HG03432 (cell line): ENCODE measurements at regions not wholly inside any gene's neighbourhood (a gene's known extent, or its start where the extent isn't known, plus 50 kb on each side); places are given as distances from the start of the nearest gene placed in this dataset.

Experiments used
- ATAC-seq: cut with Tn5 transposase; IDR thresholded peaks from one replicate; pipeline ENCODE4 v1.9.1; 2021; ENCODE audit warnings: mild to moderate bottlenecking, moderate library complexity; ENCODE audit not compliant: unreplicated experiment

- ATAC-seq = no peak
Measured at GRCh38 chr6:149176971-149177667, 140.4 kb upstream of the TAB2 start.

DNA sequence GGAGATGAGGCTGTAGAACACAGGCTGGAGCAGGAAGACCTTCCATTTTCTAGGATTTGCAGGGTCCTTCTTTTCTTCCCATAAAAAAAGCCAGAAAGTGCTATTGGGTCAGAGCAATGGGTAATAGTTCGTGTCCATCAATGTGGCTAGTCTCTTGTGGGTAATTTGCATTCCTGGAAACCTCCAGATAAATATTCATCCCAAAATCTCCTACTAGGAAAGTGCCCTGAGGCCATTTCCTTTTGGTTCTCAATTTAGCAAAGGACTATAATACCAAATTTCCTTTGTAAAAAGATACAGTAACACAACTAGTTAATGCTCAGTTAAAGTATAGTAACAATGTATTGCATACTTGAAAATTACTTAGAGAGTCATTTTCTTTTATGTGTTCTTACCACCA lies 138.1 kb upstream of the TAB2 start:
- no peak for ATAC-seq

DNA sequence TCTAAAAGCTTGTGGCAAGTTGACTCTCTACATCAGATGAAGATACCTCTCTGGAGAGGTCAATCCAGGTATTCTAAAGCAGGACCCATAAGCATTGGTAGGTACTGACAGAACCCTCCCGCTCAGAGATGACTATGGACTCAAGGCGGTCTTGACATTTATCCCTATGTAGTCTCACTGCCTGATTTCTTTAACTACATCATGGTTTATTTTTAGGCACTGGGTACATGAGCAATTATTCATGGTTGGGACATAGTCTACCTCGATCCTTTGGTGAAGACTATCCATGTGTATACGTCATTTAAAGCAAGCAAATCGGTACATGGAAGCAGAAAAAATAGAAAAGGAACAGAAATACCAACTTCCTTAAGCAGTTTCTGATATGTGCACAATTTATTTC lies 136.2 kb upstream of the TAB2 start:
- no peak for ATAC-seq

DNA sequence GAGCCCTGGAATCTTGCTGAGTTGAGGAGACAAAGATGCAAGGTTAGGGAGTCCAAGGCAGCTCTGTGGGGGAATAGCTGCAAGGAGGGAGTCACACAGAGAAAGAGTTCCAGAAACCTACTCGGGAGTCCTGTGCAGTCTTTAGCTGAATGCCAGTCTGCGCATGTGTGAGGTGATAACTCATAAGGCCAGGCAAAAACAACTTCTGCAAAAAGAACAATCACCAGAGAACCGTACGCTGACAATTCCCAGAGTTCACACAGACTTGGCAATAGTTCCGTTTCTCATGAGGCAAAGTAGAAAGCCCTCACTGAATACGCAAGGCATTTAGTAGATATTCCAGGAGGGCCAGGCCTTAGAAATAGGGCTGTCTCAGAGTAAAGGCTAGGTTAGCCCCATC lies 135.2 kb upstream of the TAB2 start:
- no peak for ATAC-seq

DNA sequence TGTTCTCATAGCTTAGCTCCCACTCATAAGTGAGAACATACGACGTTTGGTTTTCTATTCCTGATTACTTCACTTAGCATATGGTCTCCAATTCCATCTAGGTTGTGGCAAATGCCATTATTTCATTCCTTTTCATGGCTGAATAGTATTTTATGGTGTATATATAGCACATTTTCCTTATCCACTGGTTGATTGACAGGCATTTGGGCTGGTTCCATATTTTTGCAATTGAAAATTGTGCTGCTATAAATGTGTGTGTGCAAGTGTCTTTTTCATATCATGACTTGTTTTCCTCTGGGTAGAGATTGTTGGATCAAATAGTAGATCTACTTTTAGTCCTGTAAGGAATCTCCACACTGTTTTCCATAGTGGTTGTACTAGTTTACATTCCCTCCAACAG lies 133.0 kb upstream of the TAB2 start:
- no peak for ATAC-seq

DNA sequence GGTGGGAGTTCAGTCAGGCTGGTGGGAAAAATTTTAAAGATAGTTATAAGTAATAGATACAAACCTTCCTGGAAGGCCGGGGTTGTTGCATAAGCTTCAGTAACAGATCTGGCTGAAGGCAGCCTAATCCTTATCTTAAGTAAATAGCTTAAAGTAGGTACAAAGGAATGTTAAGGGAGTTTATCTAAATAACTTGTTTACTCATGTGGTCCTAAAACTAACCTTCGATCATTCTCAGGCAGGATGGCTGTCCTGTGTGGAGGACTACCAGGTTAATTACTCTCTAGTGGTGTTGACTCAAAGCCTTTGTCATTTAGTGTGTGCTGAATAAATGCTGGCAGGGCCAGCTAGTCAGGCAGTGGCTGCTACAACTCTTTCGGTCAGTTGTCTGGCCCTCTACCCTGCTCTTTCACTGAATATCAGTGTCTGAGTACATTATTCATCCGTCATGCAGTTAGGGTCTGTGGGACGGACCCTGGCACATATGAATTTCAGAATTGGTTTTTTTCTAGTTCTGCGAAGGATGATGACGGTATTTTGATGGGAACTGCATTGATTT lies 131.6 kb upstream of the TAB2 start:
- ATAC-seq = no peak

DNA sequence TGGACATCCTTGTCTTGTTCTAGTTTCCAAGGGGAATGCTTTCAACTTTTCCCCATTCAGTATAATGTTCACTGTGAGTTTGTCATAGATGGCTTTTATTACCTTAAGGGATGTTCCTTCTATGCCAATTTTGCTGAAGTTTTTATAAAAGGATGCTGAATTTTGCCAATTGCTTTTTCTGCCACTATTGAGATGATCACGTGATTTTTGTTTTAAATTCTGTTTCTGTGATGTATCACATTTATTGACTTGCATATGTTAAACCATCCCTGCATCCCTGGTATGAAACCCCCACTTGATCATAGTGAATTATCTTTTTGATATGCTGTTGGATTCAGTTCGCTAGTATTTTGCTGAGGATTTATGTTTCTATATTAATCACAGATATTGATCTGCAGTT lies 130.6 kb upstream of the TAB2 start:
- ATAC-seq = no peak

GRCh38 chr6:149190224-149190831 lies 127.2 kb upstream of the TAB2 start:
- ATAC-seq = peak; percentile 46

DNA sequence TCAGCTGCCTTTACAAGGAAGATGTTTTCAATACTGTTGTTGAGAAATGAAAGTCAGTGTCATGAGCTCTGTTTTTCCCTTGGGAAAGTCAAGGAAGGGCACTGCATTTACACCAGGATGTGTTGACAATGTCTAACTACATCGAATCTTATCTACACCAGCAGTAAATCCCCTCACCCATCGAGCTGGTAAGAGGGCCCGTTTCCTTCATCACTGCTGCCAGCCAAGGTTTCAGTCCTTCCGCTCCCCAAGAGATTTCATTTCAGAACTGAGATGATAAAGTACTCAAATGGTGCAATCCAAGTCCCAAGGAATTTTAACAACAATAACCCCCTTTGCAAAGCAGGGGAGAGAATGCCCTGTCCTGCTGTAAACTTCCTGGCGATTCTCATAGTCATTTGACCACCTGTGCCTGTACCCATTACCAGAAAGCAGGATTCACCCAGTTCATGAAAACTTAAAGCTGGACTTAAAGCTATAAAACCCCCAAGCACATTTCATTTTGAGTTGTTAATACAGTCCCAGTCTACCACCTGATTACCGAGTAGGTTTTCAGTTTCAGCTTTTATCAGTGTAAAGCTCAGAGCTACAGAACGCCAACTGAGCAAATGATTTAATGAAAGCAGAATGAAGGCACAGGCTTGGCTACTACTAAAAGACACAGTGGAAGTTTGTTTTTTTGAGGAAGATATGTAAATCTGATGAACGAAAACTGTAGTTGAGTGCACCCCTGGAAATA lies 122.5 kb upstream of the TAB2 start:
- peak; percentile 61 for ATAC-seq

DNA sequence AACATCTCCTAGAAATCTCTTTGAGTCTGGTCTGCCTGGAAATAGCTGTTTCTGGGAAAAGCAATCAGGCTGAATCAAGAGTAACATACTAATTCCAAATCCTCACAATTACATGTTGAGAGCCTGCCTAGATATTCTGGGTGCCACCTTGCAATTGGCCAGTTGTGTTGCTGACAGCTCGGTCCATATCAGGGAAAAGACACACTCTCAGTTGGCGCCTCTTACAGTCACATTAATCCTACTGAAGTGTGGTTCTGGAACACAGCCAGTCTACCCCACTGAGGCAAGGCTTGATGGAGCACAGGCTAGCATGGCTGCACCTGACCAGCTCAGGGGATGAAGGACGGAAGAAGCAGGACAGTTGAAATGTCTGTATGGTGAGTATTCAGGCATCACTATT lies 121.4 kb upstream of the TAB2 start:
- no peak for ATAC-seq

DNA sequence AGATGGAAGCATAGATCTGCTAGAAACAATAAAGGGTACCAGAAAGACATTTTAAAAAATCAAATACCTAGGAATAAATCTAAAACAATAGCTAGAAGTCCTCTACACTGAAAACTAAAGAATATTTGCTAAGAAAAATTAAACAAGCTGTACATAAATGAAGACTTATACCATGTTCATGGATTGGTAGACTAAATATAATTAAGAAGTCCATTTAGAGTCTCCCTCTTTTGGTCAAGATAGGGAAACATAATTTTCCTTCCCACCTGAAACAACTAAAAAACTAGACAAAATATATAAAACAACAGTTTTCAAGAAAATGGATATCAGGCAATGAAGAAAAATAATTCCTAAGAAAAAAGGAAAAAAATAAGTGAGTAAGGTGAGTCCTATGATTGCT lies 120.0 kb upstream of the TAB2 start:
- ATAC-seq = no peak

GRCh38 chr6:149198265-149198664 lies 119.2 kb upstream of the TAB2 start:
- no peak for ATAC-seq

DNA sequence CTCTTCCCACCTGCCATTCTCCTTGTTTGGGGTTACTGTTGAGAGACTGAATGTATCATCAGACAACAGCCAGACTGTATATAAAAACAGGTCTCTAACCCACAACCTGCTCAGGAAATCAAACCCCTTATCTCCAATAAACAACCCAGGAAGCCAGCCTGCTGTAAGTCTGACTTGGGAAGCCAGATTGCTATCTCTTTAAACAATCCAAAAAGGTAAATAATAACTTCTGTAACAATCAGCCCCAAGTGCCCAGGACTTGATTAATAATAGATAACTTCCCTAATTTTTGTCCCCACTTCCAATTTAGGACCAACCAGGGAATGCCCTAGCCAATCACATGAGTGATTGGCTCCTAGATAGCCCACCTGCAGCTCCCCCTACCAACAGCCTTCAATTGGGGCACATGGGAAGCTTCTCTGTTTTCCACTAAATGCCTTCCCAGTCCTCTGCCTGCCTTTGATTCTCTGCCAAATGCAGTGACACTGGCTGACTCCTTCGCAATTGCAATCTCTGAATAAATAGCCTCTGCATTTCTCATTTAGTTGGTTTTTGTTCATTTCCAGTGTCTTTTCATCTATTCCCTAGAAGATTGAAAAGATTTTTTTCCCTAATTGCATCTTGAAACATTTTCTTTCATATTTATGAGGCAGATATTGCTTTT lies 117.1 kb upstream of the TAB2 start:
- ATAC-seq = no peak

GRCh38 chr6:149201068-149201655 lies 116.3 kb upstream of the TAB2 start:
- ATAC-seq = no peak

- no peak for ATAC-seq
Measured at GRCh38 chr6:149202100-149202499, 115.4 kb upstream of the TAB2 start.

DNA sequence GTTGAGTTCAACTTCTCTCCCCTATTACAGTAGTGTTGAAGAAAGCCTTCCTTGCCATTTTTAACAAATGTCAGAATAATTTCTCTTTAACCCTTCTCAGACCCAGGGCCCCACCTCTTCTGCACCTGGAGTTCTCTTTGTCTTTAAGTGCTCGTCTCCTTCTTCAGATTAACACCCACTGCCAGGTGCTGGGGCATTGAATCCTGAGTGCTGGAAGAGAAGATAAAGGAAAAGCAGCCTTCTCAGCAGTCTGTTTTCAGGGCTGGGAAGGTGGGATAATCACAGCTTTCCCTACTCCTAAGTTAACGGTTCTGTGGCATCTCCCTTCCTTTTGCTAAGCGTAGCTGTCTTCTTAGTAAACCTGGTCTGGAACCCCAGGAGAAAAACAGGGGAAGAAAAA lies 114.6 kb upstream of the TAB2 start:
- no peak for ATAC-seq

GRCh38 chr6:149203509-149203908 lies 114.0 kb upstream of the TAB2 start:
- no peak for ATAC-seq

GRCh38 chr6:149208134-149208601 lies 109.3 kb upstream of the TAB2 start:
- no peak for ATAC-seq

GRCh38 chr6:149209871-149210775 lies 107.4 kb upstream of the TAB2 start:
- ATAC-seq = peak; percentile 42

GRCh38 chr6:149211046-149211571 lies 106.4 kb upstream of the TAB2 start:
- peak; percentile 68 for ATAC-seq
